NCI-H128 (cell line): ENCODE measurements at regions not wholly inside any gene's neighbourhood (a gene's known extent, or its start where the extent isn't known, plus 50 kb on each side); places are given as distances from the start of the nearest gene placed in this dataset.

Experiments used
- DNase-seq: peaks from one replicate; lab custom pipeline; 2025; ENCODE audit not compliant: unreplicated experiment; lab: John Stamatoyannopoulos, UW

DNA sequence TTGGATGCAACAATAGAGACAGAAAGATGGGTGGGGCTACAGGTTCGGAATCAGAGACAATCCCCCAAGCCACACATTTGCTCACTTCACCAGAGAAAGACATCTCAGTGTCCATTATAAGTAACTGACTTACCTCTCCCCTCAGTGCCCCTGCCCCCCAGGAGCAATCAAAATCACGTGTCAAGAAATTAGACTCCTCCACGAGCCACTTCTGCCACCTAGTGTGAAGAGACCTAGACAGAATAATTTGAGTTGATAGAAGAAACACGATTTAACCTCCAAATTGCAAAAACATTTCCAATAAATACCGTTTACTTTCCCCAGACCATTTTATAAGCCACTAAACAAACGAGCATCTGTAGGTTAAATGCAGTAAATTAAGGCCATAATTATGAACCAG is 123.2 kb downstream of the SLC30A10 start:
- DNase-seq = no peak

DNA sequence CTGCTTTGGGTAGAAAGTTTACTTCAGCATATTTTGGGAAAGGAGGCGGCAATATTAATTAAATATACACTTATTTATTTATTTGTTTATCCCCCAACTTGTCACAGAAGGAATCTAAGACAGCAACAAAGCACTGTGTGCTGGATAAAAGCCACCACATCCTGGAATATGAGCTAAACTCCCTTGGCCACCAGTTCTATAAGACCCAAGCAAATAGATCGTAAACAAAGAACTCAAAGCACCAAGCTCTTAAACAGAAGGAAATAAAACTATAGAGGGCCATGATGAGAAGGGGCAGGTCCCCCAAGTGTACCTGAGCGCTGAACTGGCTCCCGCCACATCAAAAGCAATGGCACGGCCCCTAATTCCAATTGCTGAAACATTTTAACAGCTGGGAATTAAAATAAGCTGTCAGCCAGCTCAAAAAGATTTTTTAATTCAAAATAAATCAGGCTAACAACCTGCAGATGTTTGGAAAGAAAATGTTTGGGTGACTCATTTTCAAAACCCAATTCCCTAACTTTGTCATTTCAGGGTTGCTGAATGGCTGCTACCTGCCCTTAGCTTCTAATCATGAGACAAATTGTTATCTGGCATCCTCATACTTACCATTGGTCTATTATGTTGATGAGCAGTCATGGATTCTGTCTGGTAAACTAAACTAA is 127.1 kb downstream of the SLC30A10 start:
- DNase-seq = no peak

DNA sequence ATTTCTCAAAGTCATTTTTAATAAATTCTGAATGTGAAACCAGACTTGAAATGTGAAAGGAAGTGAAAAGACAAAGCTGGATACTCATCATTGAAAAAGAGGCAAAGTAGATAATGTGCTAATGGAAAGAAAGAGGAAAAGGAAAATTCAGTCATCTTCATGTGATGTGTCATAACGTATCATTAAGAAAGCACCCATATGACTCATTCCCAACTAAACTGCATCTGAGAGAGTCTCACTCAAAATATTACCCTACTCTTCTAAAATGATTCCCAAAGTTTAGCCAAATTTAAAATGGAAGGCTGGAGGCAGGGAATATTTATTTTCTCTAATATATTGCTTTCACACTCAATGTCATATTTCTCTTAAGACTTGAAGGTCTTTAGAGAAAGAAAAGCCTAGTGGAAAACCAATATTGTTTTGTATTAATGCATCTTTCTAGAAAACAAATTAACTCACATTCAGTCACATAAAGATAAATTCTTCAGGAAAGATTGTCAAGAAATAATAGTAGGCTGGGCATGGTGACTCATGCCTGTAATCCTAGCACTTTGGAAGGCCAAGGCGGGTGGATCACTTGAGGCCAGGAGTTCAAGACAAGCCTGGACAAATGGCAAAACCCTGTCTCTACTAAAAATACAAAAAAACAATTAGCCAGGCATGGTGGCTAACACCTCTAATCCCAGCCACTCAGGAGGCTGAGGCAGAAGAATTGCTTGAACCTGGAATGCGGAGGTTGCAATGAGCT is 129.9 kb downstream of the SLC30A10 start:
- DNase-seq = no peak

DNA sequence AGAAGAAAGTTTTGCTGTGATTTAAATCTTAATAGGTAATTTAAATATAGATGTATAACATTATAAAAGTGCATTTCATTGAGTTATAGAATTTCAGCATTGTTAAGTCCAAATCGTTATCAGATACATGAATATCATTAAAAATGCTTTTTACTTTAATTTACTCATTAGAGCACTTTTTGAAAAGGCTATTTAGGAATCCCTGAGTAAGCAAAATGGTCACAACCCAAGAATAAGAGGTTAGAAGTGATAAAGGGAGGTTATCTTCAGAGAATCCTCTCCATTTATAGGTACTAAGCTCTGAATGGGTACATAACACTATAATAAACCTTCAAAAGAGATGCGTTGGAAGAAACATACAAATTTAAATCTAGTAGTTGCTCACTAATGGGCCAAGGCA is 130.7 kb downstream of the SLC30A10 start:
- no peak for DNase-seq

DNA sequence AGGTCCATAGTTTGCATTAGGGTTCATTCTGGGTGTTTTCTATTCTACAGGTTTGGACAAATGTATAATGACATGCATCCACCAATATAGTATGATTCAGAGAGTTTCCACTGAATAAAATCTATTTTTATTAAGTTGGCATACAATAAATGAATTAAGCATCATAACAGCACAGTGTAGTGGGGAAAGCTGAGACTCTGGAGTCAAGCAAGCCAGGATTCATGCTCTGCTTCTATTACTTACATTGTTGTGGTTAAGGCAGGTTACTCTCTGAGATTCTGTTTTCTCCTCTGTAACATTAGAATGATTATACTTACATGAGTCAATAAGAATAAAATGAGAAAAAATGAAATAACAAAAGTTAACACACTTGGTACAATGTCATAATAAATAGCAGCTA is 131.3 kb downstream of the SLC30A10 start:
- no peak for DNase-seq

DNA sequence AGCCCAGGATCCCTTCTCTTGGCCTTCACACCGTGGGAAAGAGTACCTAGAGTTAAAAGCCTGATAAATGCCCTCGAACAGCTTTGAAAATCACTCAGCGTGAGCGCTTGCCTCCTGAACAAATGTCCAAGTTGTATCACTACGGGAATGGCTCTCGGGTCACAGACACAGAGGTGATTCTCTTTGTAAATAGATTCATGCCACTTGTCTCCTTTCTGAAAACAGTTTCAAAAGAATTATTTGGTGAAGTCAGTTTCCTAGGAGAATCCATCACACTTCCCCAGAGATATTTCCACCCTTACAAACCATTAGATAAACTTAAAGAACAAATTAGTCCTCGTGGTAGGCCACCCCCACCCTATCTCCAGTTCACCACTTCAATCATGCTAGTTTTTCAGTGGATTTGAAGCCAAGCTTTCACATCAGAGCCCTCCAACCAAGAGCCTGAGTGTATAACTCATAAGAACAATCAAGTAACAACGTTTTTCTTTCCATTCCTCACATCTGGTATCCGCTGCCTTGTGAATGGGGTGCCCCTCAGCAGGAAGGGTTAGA is 132.9 kb downstream of the SLC30A10 start:
- DNase-seq = no peak

DNA sequence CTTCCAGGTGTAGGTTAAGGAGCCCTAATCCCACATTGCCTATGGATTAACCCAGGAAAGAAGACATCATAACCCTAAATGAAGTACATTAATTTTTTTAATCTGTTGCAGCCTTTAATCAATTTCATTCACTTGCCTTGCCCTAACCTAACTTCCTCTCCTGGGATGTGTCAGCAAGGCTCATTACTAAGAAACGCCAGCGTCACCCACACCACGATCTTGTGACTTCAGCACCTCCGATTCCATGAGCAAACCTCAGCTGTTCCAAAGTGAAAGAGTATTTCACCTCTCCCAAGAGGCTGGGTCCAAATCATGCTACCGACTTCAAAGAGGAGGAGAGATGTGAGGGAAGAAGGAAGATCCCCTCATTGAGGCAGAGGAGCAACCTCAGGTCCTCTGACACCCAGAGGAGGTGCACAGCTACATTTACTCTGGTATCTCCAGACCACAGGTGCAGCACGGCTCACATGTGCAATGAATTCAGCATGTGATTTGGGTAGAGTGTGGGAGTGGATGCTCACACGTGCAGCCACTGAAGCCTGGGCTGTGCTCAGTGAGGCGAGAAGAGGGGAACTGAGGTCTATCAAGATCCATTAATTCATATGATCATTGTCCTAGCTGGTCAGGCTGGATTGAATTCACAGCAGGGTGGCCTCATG is 134.1 kb downstream of the SLC30A10 start:
- DNase-seq = no peak

DNA sequence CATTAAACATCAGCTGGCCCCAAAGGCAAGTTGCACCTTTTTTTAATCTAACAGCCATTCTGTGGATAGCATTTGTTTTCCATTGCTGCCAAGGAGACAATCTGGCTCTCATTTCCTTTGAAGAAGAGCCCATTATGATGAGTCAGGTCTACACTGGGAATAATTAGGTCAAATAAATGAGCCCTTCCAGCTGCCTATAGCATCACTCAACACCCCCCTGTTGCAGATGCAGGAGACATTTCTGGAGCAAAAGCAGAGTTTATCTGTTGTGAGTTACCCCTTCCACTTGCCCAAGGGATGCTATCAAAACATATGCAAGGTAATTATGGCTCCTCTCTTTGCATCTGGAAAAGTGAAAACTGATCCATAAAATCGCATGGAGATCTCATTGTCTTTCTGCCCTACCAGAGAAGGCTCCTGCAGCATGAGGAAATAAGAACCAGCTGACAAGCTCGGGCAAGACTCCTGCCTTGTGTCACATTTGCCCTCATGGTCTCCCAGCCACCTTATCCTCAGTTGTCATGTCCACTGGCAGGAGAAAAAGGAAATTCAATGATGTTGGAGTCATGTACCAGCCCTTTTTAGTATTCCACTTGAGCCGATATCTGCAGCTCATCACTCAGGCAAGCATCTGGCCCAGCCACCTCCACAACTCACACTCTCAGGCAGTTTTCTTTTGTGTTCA is 135.9 kb downstream of the SLC30A10 start:
- no peak for DNase-seq

DNA sequence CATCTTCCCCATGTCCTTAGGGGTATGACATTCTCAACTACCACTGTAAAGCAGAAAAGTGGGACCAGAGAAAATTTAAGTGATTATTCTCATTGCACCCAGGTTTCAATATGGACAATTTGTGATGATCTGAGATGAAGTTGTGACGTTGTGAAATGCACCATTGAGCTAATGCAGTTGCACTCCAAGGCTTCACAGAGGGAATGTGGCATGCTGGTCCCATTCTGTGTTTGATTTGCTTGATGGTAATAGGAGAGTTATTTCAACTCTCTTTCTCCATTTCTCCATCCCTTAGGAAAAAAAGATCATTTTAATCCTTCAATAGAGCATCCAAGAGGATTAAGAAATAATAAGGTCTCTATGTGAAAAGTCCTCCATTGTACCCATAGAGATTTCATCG is 136.6 kb downstream of the SLC30A10 start:
- DNase-seq = no peak

DNA sequence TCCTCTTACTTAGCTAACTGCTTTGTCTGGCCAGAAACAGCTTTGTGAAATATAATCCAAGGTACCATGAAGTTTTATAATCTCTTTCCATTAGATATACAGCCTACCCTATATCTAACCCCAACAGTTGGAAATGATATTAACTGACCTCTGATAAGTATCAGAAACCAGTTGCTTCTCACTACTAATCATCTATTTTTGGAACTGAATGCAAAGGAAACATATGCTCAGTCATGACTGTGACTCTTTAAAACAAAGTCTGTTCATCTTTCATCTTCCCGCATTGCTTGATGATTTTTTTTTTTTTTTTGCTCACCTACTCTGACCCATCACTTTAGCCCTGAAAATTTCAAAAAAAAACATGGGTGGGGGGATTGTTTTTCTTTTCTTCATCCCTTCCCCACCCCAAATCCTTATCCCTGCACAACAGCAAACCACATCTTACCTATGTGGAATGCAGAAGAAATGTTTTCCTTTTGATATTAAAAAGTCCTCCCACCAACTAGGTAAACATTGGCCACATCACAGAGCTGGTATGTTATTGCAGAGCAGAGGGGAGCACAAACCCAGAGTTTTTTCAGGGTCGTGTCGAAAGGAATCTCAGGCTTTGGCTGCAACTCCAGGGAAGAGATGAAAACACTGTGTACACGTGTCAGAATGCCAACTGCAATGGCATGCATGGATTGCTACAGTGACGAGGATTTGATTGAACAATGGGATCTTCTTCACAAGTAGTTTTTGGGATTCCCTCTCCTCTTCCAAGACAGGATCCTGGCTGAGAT is 137.3 kb downstream of the SLC30A10 start:
- DNase-seq = no peak

DNA sequence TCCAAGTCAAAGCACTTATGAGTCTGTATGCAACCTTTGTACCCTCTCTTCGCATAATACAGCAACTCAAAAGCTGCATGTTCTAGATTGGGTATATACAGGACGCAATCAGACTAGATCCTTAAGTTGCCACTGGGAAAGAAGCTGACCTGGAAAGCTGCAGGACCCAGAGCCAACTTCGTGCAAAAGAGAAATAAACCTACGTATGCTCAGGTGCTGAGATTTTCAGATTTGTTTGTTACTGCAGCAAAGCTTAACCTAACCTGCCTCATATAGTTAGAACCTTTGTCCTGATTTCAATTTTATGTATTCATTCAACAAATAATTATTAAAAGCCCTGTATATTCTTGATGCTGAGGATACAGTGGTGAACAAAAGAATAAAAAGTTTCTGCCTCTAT is 139.7 kb downstream of the SLC30A10 start:
- DNase-seq = no peak

DNA sequence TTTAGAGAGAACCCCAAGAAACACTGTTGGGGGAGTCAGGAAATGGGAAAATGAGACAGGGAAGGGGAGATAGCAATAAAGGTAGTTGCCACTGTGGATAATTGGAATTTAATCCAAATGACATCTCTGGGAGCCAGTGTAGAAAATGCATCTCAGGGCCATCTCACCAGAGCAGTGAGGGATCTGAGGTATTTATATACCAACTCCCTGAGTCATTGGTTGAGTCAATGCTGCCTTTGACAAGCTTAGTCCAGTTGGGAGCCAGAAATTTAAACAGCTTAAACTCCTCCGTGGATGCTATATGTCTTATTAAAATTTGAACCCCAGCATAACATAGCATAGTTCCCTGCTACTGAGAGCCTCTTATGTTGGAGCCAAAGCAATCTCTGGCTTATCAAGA is 140.3 kb downstream of the SLC30A10 start:
- DNase-seq = no peak

DNA sequence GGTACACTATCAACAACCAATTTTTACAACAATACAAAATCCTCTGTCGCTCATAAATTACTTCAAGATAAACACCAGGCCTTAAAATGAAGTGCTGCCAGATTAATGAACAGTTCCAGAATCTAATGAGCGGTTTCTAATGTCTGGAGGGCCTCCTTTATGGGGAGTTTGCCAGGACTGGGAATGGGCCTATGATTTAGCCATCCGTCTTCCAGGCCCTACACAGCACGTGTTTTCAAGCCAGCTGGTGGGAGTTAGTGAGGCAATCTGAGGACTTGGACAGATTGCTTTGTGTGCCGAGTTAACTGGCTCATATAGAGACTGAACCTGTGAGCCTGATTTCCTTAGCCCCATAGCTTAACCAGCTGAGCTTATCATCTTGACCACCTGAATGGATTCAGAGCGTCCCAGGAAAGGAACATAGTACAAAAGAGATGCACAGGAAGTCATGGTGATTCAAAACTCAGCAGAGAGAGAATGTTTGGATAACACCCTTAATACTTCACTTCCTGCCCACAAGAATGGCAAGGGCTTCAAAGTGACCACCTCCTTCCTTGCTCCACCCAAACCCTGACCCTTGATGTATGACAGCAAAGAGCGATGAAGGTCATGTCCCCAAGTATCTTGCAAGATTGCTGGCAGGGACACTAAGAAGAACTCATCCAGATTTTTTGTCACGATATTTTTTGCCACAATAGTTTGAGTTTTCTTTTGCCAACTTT is 143.5 kb downstream of the SLC30A10 start:
- no peak for DNase-seq

DNA sequence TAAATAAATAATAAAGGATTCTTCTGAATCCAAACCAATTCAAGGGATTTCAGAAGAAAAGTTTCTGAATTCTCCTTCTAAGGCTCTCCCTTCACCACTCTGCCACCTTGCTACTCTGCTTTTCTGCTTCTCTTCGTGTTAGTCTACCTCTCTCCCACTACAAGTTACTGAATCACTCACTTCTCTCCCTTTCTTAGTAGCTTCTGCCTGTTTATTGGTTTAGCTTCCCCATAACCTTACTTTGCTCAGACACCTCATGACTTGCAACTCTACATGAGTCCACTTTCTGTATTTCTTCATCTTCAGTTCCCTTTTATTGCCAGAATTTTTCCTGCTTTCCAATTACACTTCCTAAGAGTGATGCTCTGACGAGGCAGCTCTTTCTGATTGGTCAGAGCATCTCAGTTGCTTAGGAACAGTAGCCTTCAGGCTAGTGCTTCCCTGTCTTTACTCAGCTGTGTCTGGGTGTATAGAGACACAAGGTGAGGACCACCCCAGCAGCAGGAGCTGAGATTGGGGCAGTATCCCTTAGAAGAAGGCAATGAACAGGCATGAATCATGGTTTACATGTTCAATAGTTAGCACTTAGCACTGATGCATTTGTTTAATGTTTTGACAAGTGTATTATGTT is 144.6 kb downstream of the SLC30A10 start:
- DNase-seq = no peak

DNA sequence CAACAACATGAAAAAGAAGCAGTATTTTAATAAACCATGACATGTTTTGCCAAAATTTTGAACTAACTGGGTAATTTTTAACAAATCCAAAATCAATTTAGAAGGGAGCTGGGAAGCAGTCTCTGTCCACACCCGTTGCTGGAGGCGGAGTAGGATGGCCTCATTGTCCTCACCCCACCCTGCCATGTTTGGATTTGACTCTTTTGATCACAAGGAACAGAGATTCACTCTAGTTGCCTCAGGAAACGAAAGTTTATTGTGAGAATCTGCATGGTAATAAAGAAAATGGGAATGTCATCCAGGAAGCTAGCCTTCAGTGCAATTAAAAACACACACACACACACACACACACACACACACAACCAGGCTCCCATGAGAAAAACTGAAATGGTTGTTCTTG is 145.4 kb downstream of the SLC30A10 start:
- DNase-seq = no peak

DNA sequence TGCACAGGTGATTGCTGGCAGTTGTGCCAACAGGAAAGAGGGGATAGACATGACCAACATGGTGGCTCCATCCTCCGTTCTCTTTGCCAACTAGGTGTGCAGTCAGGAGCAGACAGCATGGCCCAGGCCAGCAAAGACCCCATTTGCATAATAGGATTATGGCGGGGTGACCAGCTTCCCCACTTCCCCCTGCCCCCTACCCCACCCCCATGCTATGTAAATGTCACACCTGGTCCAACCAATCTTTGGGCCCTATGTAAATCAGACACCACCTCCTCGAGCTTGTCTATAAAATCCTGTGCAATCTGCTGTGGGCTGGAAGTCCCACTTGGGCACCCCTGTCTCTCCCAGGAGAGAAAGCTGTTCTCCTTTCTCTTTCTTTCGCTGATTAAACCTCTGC is 146.0 kb downstream of the SLC30A10 start:
- no peak for DNase-seq

DNA sequence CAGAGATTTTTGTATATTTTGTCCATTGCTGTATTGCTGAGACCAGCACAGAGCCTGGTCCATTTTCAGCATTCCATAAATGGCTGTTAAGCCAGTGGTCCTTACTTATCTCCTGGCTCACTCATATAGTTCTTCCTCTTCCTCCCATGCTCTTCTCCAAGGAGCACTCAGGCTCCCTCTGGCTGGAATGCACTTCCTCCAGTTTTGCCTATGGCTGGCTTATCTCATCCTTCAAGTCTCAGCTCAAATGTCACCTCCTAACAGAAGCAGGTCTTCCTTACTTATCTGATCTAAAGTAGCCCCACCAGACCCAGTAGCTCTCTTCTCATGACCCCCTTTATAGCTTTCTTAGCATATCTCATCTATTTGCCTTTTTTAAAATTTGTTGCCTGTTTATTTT is 146.9 kb downstream of the SLC30A10 start:
- no peak for DNase-seq

DNA sequence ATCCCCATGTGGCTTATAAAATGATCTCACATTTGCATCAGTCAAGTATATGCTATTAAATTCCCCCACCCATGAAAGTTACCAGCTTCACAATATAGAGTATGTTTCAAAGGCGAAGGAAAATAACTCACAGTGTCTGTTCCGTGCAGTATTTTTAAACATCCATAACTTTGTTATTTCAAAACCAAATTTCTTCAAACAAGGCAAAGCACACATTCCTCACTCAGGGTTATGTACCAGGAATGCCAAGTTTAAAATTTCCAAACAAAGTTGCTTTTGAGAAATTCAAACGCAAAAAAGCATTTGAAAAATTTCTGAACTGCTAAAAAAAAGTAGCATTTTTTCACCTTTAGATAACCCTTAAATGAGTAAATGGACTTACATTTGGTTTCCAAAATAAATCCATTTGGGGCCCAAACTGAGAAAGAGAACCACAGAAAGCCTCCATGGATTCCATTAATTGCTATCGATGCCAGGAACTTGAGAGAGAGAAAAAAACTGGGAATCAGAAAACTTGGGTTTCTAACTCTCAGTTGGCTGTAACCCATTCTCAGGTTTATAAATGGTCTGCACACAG is 149.5 kb downstream of the SLC30A10 start:
- no peak for DNase-seq

DNA sequence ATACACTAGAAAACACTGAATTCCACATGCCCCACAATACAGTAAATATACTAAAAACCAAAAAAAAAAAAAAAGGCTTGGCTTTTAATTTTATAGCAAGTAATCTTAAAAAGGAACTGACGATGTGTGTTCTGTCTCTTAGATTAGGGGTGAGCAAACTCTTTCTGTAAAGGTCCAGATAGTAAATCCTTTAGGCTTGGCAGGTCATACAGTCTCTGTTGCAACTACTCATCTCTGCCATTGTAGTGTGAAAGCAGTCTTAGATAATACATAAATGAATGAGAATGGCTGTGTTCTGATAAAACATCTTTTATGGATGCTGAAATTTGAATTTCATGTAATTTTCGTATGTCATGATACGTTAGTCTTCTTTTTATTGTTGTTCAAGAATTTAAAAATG is 150.2 kb downstream of the SLC30A10 start:
- no peak for DNase-seq
